ENCODE measurements at regions not wholly inside any gene's neighbourhood (a gene's known extent, or its start where the extent isn't known, plus 50 kb on each side); places are given as distances from the start of the nearest gene placed in this dataset.

- CTCF ChIA-PET: no interaction called here
- no peak for DNase-seq (ENCODE audit: extremely low spot score)
- no peak for TF ChIP-seq FOXM1 (IDR thresholded peaks at IDR 0.05; ENCODE audit: borderline replicate concordance)
- TF ChIP-seq NFRKB (IDR thresholded peaks at IDR 0.05): no peak
- TF ChIP-seq FOXA1 (IDR thresholded peaks at IDR 0.05): no peak
- no peak for TF ChIP-seq ZNF384 (IDR thresholded peaks at IDR 0.05)
- TF ChIP-seq FOXK2 (IDR thresholded peaks at IDR 0.05): no peak
- TF ChIP-seq HDGF (IDR thresholded peaks at IDR 0.05; ENCODE audit: borderline replicate concordance): no peak
- TF ChIP-seq LEF1 (IDR thresholded peaks at IDR 0.05; ENCODE audit: borderline replicate concordance): no peak
- no peak for TF ChIP-seq TARDBP (IDR thresholded peaks at IDR 0.05)
- no peak for TF ChIP-seq SUZ12 (IDR thresholded peaks at IDR 0.05)
- no peak for TF ChIP-seq ARNT (IDR thresholded peaks at IDR 0.05)
- TF ChIP-seq ELF4 (IDR thresholded peaks at IDR 0.05): no peak
- TF ChIP-seq L3MBTL2 (conservative IDR thresholded peaks at IDR 0.05): no peak
- TF ChIP-seq BHLHE40 (IDR thresholded peaks at IDR 0.05; ENCODE audit: borderline replicate concordance): no peak
- POLR2A ChIA-PET: no interaction called here
Observed at GRCh38 chr7:16317406-16317805, 103.9 kb downstream of the CRPPA start.

GRCh38 chr7:16315280-16315679 lies 106.1 kb downstream of the CRPPA start:
- CTCF ChIA-PET: interaction anchor here (0.6 kb wide), 1 partner anchor 1270 kb away, joined by 3 read pairs; no protein-coding TSS in a partner anchor
- no peak for DNase-seq (ENCODE audit: extremely low spot score)
- TF ChIP-seq FOXA1 (IDR thresholded peaks at IDR 0.05) (no peak), SUZ12 (IDR thresholded peaks at IDR 0.05) (no peak), PKNOX1 (IDR thresholded peaks at IDR 0.05) (no peak), NFRKB (IDR thresholded peaks at IDR 0.05) (no peak), FOXM1 (IDR thresholded peaks at IDR 0.05; ENCODE audit: borderline replicate concordance) (no peak), ARNT (IDR thresholded peaks at IDR 0.05) (no peak), FOXK2 (IDR thresholded peaks at IDR 0.05) (no peak), HDGF (IDR thresholded peaks at IDR 0.05; ENCODE audit: borderline replicate concordance) (no peak), TARDBP (IDR thresholded peaks at IDR 0.05) (no peak), LEF1 (IDR thresholded peaks at IDR 0.05; ENCODE audit: borderline replicate concordance) (no peak), SP1 (IDR thresholded peaks at IDR 0.05) (no peak), ZNF384 (IDR thresholded peaks at IDR 0.05) (no peak), ELF4 (IDR thresholded peaks at IDR 0.05) (no peak), BHLHE40 (IDR thresholded peaks at IDR 0.05; ENCODE audit: borderline replicate concordance) (no peak), CTBP1 (IDR thresholded peaks at IDR 0.05; ENCODE audit: borderline replicate concordance) (no peak), L3MBTL2 (conservative IDR thresholded peaks at IDR 0.05) (no peak)
- POLR2A ChIA-PET: no interaction called here

DNA sequence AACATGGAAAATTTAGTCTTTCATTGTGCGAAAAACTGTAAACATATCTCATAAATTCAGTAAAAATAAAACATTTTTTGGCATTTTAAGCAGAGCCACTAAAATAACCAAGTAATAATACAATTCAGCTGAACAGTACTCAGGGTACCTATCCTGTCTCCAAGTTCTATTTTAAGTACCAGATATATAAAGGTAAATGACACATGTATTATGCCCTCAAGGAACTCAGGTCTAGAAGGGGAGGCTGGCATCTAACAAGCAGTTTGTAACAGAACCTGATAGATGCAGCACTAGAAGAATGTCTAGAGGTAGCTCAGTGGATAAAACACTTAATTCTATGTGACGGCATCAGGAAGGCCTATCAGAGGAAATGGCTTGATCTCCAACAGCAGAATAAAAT lies 112.2 kb downstream of the CRPPA start:
- TF ChIP-seq NFRKB (IDR thresholded peaks at IDR 0.05) (no peak), BHLHE40 (IDR thresholded peaks at IDR 0.05; ENCODE audit: borderline replicate concordance) (no peak), SUZ12 (IDR thresholded peaks at IDR 0.05) (no peak), L3MBTL2 (conservative IDR thresholded peaks at IDR 0.05) (no peak), FOXM1 (IDR thresholded peaks at IDR 0.05; ENCODE audit: borderline replicate concordance) (no peak), CTBP1 (IDR thresholded peaks at IDR 0.05; ENCODE audit: borderline replicate concordance) (no peak), PKNOX1 (IDR thresholded peaks at IDR 0.05) (no peak), LEF1 (IDR thresholded peaks at IDR 0.05; ENCODE audit: borderline replicate concordance) (no peak), FOXA1 (IDR thresholded peaks at IDR 0.05) (no peak), SP1 (IDR thresholded peaks at IDR 0.05) (no peak), HDGF (IDR thresholded peaks at IDR 0.05; ENCODE audit: borderline replicate concordance) (no peak), ELF4 (IDR thresholded peaks at IDR 0.05) (no peak), ZNF384 (IDR thresholded peaks at IDR 0.05) (no peak), TARDBP (IDR thresholded peaks at IDR 0.05) (no peak), FOXK2 (IDR thresholded peaks at IDR 0.05) (no peak), ARNT (IDR thresholded peaks at IDR 0.05) (no peak)
- ChIA-PET POLR2A (no interaction called here), CTCF (no interaction called here)
- DNase-seq (ENCODE audit: extremely low spot score): no peak

GRCh38 chr7:16301291-16301690 lies 120.0 kb downstream of the CRPPA start:
- POLR2A ChIA-PET: no interaction called here

GRCh38 chr7:16300361-16300895 lies 120.9 kb downstream of the CRPPA start:
- CTCF ChIA-PET: no interaction called here
- no peak for DNase-seq (ENCODE audit: extremely low spot score)
- TF ChIP-seq L3MBTL2 (conservative IDR thresholded peaks at IDR 0.05) (no peak), SUZ12 (IDR thresholded peaks at IDR 0.05) (no peak), HDGF (IDR thresholded peaks at IDR 0.05; ENCODE audit: borderline replicate concordance) (no peak), CTBP1 (IDR thresholded peaks at IDR 0.05; ENCODE audit: borderline replicate concordance) (no peak), ZNF384 (IDR thresholded peaks at IDR 0.05) (no peak), BHLHE40 (IDR thresholded peaks at IDR 0.05; ENCODE audit: borderline replicate concordance) (no peak), LEF1 (IDR thresholded peaks at IDR 0.05; ENCODE audit: borderline replicate concordance) (no peak), TARDBP (IDR thresholded peaks at IDR 0.05) (no peak), SP1 (IDR thresholded peaks at IDR 0.05) (no peak)
- POLR2A ChIA-PET: no interaction called here

More at GRCh38 chr7:16301291-16301690, 120.0 kb downstream of the CRPPA start:
- no peak for TF ChIP-seq FOXA1 (IDR thresholded peaks at IDR 0.05)
- TF ChIP-seq ZNF384 (IDR thresholded peaks at IDR 0.05): no peak
- TF ChIP-seq LEF1 (IDR thresholded peaks at IDR 0.05; ENCODE audit: borderline replicate concordance): no peak
- no peak for TF ChIP-seq SUZ12 (IDR thresholded peaks at IDR 0.05)
- CTCF ChIA-PET: no interaction called here
- DNase-seq (ENCODE audit: extremely low spot score): no peak

- POLR2A ChIA-PET: no interaction called here
- CTCF ChIA-PET: no interaction called here
- TF ChIP-seq FOXK2 (IDR thresholded peaks at IDR 0.05) (no peak), FOXM1 (IDR thresholded peaks at IDR 0.05; ENCODE audit: borderline replicate concordance) (no peak), NFRKB (IDR thresholded peaks at IDR 0.05) (no peak), TARDBP (IDR thresholded peaks at IDR 0.05) (no peak), SP1 (IDR thresholded peaks at IDR 0.05) (no peak), ARNT (IDR thresholded peaks at IDR 0.05) (no peak), ZNF384 (IDR thresholded peaks at IDR 0.05) (no peak), HDGF (IDR thresholded peaks at IDR 0.05; ENCODE audit: borderline replicate concordance) (no peak), ELF4 (IDR thresholded peaks at IDR 0.05) (no peak), LEF1 (IDR thresholded peaks at IDR 0.05; ENCODE audit: borderline replicate concordance) (no peak), L3MBTL2 (conservative IDR thresholded peaks at IDR 0.05) (no peak), CTBP1 (IDR thresholded peaks at IDR 0.05; ENCODE audit: borderline replicate concordance) (no peak)
- no peak for DNase-seq (ENCODE audit: extremely low spot score)
Observed at GRCh38 chr7:16299853-16300252, 121.5 kb downstream of the CRPPA start.
